SK-N-SH treated with all-trans-retinoic acid at 6 μM for 48 hours (cell line): ENCODE measurements at regions not wholly inside any gene's neighbourhood (a gene's known extent, or its start where the extent isn't known, plus 50 kb on each side); places are given as distances from the start of the nearest gene placed in this dataset.

ENCODE experiments used
- ATAC-seq: fragments of 200-7000 bp; cut with Tn5 transposase; 3 replicates; pipeline ENCODE4 v1.9.1; 2020; ENCODE audit warnings: mild to moderate bottlenecking, moderate library complexity
- BACH2 ChIP-seq: fragments of 250-450 bp; sonication (Bioruptor Pico); IDR thresholded peaks from 2 replicates; pipeline ENCODE4 v1.9.0; 2021; ENCODE audit warnings: mild to moderate bottlenecking, borderline replicate concordance
- CREB5 ChIP-seq: fragments of 250-450 bp; sonication (Bioruptor Pico); IDR thresholded peaks from 2 replicates; pipeline ENCODE4 v1.5.1; 2020; ENCODE audit warnings: low read depth, mild to moderate bottlenecking, moderate library complexity
- CSRNP3 ChIP-seq: fragments of 250-450 bp; sonication (Bioruptor Pico); IDR thresholded peaks from 2 replicates; pipeline ENCODE4 v1.5.1; 2021; ENCODE audit warnings: mild to moderate bottlenecking, moderate library complexity
- ESRRG ChIP-seq: fragments of 250-450 bp; sonication (Bioruptor Pico); IDR thresholded peaks from 2 replicates; pipeline ENCODE4 v1.6.1; 2021; ENCODE audit warnings: mild to moderate bottlenecking
- GLIS3 ChIP-seq: fragments of 250-450 bp; sonication (Bioruptor Pico); IDR thresholded peaks from 2 replicates; pipeline ENCODE4 v1.5.0; 2020; ENCODE audit warnings: mild to moderate bottlenecking, moderate library complexity
- ISL1 ChIP-seq: fragments of 250-450 bp; sonication (Bioruptor Pico); IDR thresholded peaks from 2 replicates; pipeline ENCODE4 v2.1.2; 2022; ENCODE audit warnings: mild to moderate bottlenecking, moderate library complexity
- OSR1 ChIP-seq: fragments of 250-450 bp; sonication (Bioruptor Pico); IDR thresholded peaks from 2 replicates; pipeline ENCODE4 v1.8.0; 2022; ENCODE audit warnings: moderate library complexity, mild to moderate bottlenecking, inconsistent platforms
- PPARA ChIP-seq: fragments of 250-450 bp; sonication (Bioruptor Pico); IDR thresholded peaks from 2 replicates; pipeline ENCODE4 v1.5.0; 2020; ENCODE audit warnings: mild to moderate bottlenecking, borderline replicate concordance
- RARB ChIP-seq: fragments of 250-450 bp; sonication (Bioruptor Pico); IDR thresholded peaks from 2 replicates; pipeline ENCODE4 v1.8.0; 2021; ENCODE audit warnings: mild to moderate bottlenecking, moderate library complexity
- SNAI2 ChIP-seq: fragments of 250-450 bp; sonication (Bioruptor Pico); IDR thresholded peaks from 2 replicates; pipeline ENCODE4 v1.5.0; 2020; ENCODE audit warnings: mild to moderate bottlenecking, moderate library complexity
- TCF4 ChIP-seq: fragments of 250-450 bp; sonication (Bioruptor Pico); IDR thresholded peaks from 2 replicates; pipeline ENCODE4 v1.8.0; 2021; ENCODE audit warnings: mild to moderate bottlenecking, moderate library complexity, borderline replicate concordance
- TOX ChIP-seq: fragments of 250-450 bp; sonication (Bioruptor Pico); IDR thresholded peaks from 2 replicates; pipeline ENCODE4 v1.8.0; 2021; ENCODE audit warnings: mild to moderate bottlenecking, moderate library complexity, borderline replicate concordance
- TSHZ2 ChIP-seq: fragments of 250-450 bp; sonication (Bioruptor Pico); IDR thresholded peaks from 2 replicates; pipeline ENCODE4 v1.5.0; 2020; ENCODE audit warnings: mild to moderate bottlenecking, moderate library complexity
- ZC3H10 ChIP-seq: fragments of 250-450 bp; sonication (Bioruptor Pico); IDR thresholded peaks from 2 replicates; pipeline ENCODE4 v1.5.1; 2021; ENCODE audit warnings: mild to moderate bottlenecking, moderate library complexity
- ZFP30 ChIP-seq: fragments of 450-650 bp; formaldehyde crosslinking; IDR thresholded peaks from 2 replicates; pipeline ENCODE4 v1.5.0; 2022; ENCODE audit warnings: mild to moderate bottlenecking, moderate library complexity
- ZNF565 ChIP-seq: fragments of 450-650 bp; formaldehyde crosslinking; conservative IDR thresholded peaks from 2 replicates; pipeline ENCODE4 v1.5.0; 2020; ENCODE audit warnings: low read depth, mild to moderate bottlenecking, moderate library complexity
- ZNF70 ChIP-seq: fragments of 450-650 bp; formaldehyde crosslinking; IDR thresholded peaks from 2 replicates; pipeline ENCODE4 v1.5.0; 2020; ENCODE audit warnings: mild to moderate bottlenecking, moderate library complexity
- ZNF8 ChIP-seq: fragments of 450-650 bp; formaldehyde crosslinking; IDR thresholded peaks from 2 replicates; pipeline ENCODE4 v1.5.0; 2020; ENCODE audit warnings: mild to moderate bottlenecking, moderate library complexity
- TF ChIP-seq, protein P1 (sequence below): fragments of 250-450 bp; sonication (Bioruptor Pico); IDR thresholded peaks from 2 replicates; pipeline ENCODE4 v1.8.0; 2020; ENCODE audit warnings: mild to moderate bottlenecking, moderate library complexity, borderline replicate concordance

GRCh38 chr5:173395257-173395932 is 67.2 kb upstream of the STC2 start (continued):
- no peak for TF ChIP-seq PPARA (CRISPR knock-in tag)
- no peak for TF ChIP-seq ESRRG (CRISPR knock-in tag)
- TF ChIP-seq ZNF70 (CRISPR knock-in tag), result no peak
- TF ChIP-seq CREB5 (CRISPR knock-in tag), result no peak
- no peak for TF ChIP-seq RARB (CRISPR knock-in tag)
- TF ChIP-seq ISL1 (CRISPR knock-in tag), result no peak

GRCh38 chr5:173394701-173395100 is 66.5 kb upstream of the STC2 start:
- TF ChIP-seq TCF4, result no peak
- TF ChIP-seq GLIS3 (CRISPR knock-in tag), result no peak
- TF ChIP-seq ZC3H10 (CRISPR knock-in tag), result no peak
- no peak for TF ChIP-seq BACH2
- no peak for TF ChIP-seq OSR1 (CRISPR knock-in tag)
- TF ChIP-seq ZNF8 (CRISPR knock-in tag), result no peak
- TF ChIP-seq TOX (CRISPR knock-in tag), result no peak
- no peak for TF ChIP-seq ZFP30
- TF ChIP-seq TSHZ2 (CRISPR knock-in tag), result no peak
- TF ChIP-seq CREB5 (CRISPR knock-in tag), result no peak
- TF ChIP-seq RARB (CRISPR knock-in tag), result no peak
- no peak for TF ChIP-seq ZNF565 (CRISPR knock-in tag)
- no peak for TF ChIP-seq PPARA (CRISPR knock-in tag)
- TF ChIP-seq, protein P1, sequence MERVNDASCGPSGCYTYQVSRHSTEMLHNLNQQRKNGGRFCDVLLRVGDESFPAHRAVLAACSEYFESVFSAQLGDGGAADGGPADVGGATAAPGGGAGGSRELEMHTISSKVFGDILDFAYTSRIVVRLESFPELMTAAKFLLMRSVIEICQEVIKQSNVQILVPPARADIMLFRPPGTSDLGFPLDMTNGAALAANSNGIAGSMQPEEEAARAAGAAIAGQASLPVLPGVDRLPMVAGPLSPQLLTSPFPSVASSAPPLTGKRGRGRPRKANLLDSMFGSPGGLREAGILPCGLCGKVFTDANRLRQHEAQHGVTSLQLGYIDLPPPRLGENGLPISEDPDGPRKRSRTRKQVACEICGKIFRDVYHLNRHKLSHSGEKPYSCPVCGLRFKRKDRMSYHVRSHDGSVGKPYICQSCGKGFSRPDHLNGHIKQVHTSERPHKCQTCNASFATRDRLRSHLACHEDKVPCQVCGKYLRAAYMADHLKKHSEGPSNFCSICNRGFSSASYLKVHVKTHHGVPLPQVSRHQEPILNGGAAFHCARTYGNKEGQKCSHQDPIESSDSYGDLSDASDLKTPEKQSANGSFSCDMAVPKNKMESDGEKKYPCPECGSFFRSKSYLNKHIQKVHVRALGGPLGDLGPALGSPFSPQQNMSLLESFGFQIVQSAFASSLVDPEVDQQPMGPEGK (CRISPR knock-in tag), result no peak
- TF ChIP-seq ISL1 (CRISPR knock-in tag), result no peak
- no peak for TF ChIP-seq ZNF70 (CRISPR knock-in tag)
- TF ChIP-seq ESRRG (CRISPR knock-in tag), result no peak
- TF ChIP-seq SNAI2 (CRISPR knock-in tag), result no peak
- TF ChIP-seq CSRNP3 (CRISPR knock-in tag), result no peak
- ATAC-seq, result no peak

- ATAC-seq, result no peak
- TF ChIP-seq BACH2 (no peak), TCF4 (no peak), ESRRG (CRISPR knock-in tag) (no peak), PPARA (CRISPR knock-in tag) (no peak), ZFP30 (no peak), RARB (CRISPR knock-in tag) (no peak), ZNF8 (CRISPR knock-in tag) (no peak), GLIS3 (CRISPR knock-in tag) (no peak), ISL1 (CRISPR knock-in tag) (no peak), ZNF565 (CRISPR knock-in tag) (no peak), SNAI2 (CRISPR knock-in tag) (no peak)
These were observed 64.0 kb upstream of the STC2 start for GRCh38 chr5:173392172-173392571.
